ENCODE measurements at regions not wholly inside any gene's neighbourhood (a gene's known extent, or its start where the extent isn't known, plus 50 kb on each side); places are given as distances from the start of the nearest gene placed in this dataset.

GRCh38 chr15:69862540-69862939, 235.2 kb downstream of the TLE3 start:
- Histone ChIP-seq H3K4me1 (no peaks in the 10 kb centered on the region), H3K36me3 (no peaks in the 10 kb centered on the region), H3K27me3 (no peaks in the 10 kb centered on the region), H3K9me3 (no peaks in the 10 kb centered on the region), H3K27ac (no peak overlapping the region), H3K4me3 (no peak overlapping the region)
- DNase-seq (ENCODE audit: extremely low spot score in 2 of 2) = no peak
- TF ChIP-seq CTCF (IDR thresholded peaks at IDR 0.05) = no peak
- TF ChIP-seq POLR2AphosphoS5 (IDR thresholded peaks at IDR 0.05; ENCODE audit: insufficient read depth in 1 of 2, low read depth in 1 of 2) = no peak
- TF ChIP-seq POLR2A (IDR thresholded peaks at IDR 0.05) = no peak
- intact Hi-C loops (cut with DNase I) = no loop called here

- Histone ChIP-seq H3K9me3 (no peaks in the 10 kb centered on the region), H3K4me3 (no peak overlapping the region), H3K27me3 (no peaks in the 10 kb centered on the region), H3K36me3 (no peaks in the 10 kb centered on the region), H3K4me1 (no peaks in the 10 kb centered on the region), H3K27ac (no peak overlapping the region)
- DNase-seq (ENCODE audit: extremely low spot score in 2 of 2) = no peak
- no peak for TF ChIP-seq POLR2AphosphoS5 (IDR thresholded peaks at IDR 0.05; ENCODE audit: insufficient read depth in 1 of 2, low read depth in 1 of 2)
- TF ChIP-seq CTCF (IDR thresholded peaks at IDR 0.05) = no peak
- no peak for TF ChIP-seq POLR2A (IDR thresholded peaks at IDR 0.05)
- intact Hi-C loops (cut with DNase I) = no loop called here
These were observed 234.3 kb downstream of the TLE3 start for GRCh38 chr15:69863446-69863845.

- Histone ChIP-seq H3K4me1 (no peaks in the 10 kb centered on the region), H3K36me3 (no peaks in the 10 kb centered on the region), H3K4me3 (no peak overlapping the region), H3K27me3 (no peaks in the 10 kb centered on the region), H3K9me3 (no peaks in the 10 kb centered on the region), H3K27ac (no peak overlapping the region)
- no peak for TF ChIP-seq POLR2AphosphoS5 (IDR thresholded peaks at IDR 0.05; ENCODE audit: insufficient read depth in 1 of 2, low read depth in 1 of 2)
- no peak for TF ChIP-seq POLR2A (IDR thresholded peaks at IDR 0.05)
- TF ChIP-seq CTCF (IDR thresholded peaks at IDR 0.05) = no peak
- no peak for DNase-seq (ENCODE audit: extremely low spot score in 2 of 2)
- intact Hi-C loops (cut with DNase I) = no loop called here
These were observed 232.3 kb downstream of the TLE3 start for GRCh38 chr15:69865369-69865768.

GRCh38 chr15:69868756-69869155, 229.0 kb downstream of the TLE3 start:
- Histone ChIP-seq H3K27ac (no peak overlapping the region), H3K36me3 (no peaks in the 10 kb centered on the region), H3K9me3 (no peaks in the 10 kb centered on the region), H3K4me3 (no peak overlapping the region), H3K27me3 (no peaks in the 10 kb centered on the region), H3K4me1 (no peaks in the 10 kb centered on the region)
- TF ChIP-seq POLR2A (IDR thresholded peaks at IDR 0.05) = no peak
- DNase-seq (ENCODE audit: extremely low spot score in 2 of 2) = no peak
- intact Hi-C loops (cut with DNase I) = no loop called here

GRCh38 chr15:69869291-69869690, 228.4 kb downstream of the TLE3 start:
- intact Hi-C loops (cut with DNase I) = no loop called here
- Histone ChIP-seq H3K9me3 (no peaks in the 10 kb centered on the region), H3K4me3 (no peak overlapping the region), H3K4me1 (no peaks in the 10 kb centered on the region), H3K36me3 (no peaks in the 10 kb centered on the region), H3K27ac (no peak overlapping the region), H3K27me3 (no peaks in the 10 kb centered on the region)
- TF ChIP-seq POLR2AphosphoS5 (IDR thresholded peaks at IDR 0.05; ENCODE audit: insufficient read depth in 1 of 2, low read depth in 1 of 2) = no peak
- DNase-seq (ENCODE audit: extremely low spot score in 2 of 2) = no peak

GRCh38 chr15:69869881-69870505, 227.7 kb downstream of the TLE3 start:
- TF ChIP-seq POLR2AphosphoS5 (IDR thresholded peaks at IDR 0.05; ENCODE audit: insufficient read depth in 1 of 2, low read depth in 1 of 2) (no peak), CTCF (IDR thresholded peaks at IDR 0.05) (no peak), POLR2A (IDR thresholded peaks at IDR 0.05) (no peak)
- no peak overlapping the region for H3K4me3 ChIP-seq
- no peaks in the 10 kb centered on the region for H3K9me3 ChIP-seq
- no peaks in the 10 kb centered on the region for H3K27me3 ChIP-seq
- DNase-seq (ENCODE audit: extremely low spot score in 2 of 2) = no peak
- intact Hi-C loops (cut with DNase I) = no loop called here
- no peak overlapping the region for H3K27ac ChIP-seq
- H3K4me1 ChIP-seq = no peaks in the 10 kb centered on the region
- H3K36me3 ChIP-seq = no peaks in the 10 kb centered on the region

Data from vagina (tissue), 2 donors.